T-helper 1 cell treated with Interleukin-12 subunit alpha and Interleukin-12 subunit beta and Interleukin-4 antibody, amounts not matched to agents 30 ng/mL and 1 ng/mL, for 36 hours (primary cell): ENCODE measurements at regions not wholly inside any gene's neighbourhood (a gene's known extent, or its start where the extent isn't known, plus 50 kb on each side); places are given as distances from the start of the nearest gene placed in this dataset.

Source experiments
- intact Hi-C: fragments of 100-400 bp; cut with micrococcal nuclease; formaldehyde crosslinking; loops from one replicate; pipeline ENCODE4 v1.15.1; 2024

- intact Hi-C loops: no loop called here
Measured at GRCh38 chr7:19869979-19870378, 96.6 kb upstream of the TMEM196 start.

GRCh38 chr7:19853261-19853832, 79.9 kb upstream of the TMEM196 start:
- intact Hi-C loops: no loop called here

- intact Hi-C loops: no loop called here
Measured at GRCh38 chr7:19852192-19852591, 78.8 kb upstream of the TMEM196 start.

- intact Hi-C loops: no loop called here
Measured at GRCh38 chr7:19851504-19851903, 78.1 kb upstream of the TMEM196 start.

- intact Hi-C loops: no loop called here
Measured at GRCh38 chr7:19834566-19834965, 61.1 kb upstream of the TMEM196 start.

GRCh38 chr7:19830604-19831003, 57.2 kb upstream of the TMEM196 start:
- intact Hi-C loops: no loop called here
